Neural cell (in vitro differentiated cells): ENCODE measurements at regions not wholly inside any gene's neighbourhood (a gene's known extent, or its start where the extent isn't known, plus 50 kb on each side); places are given as distances from the start of the nearest gene placed in this dataset.

Source experiments
- H2AFZ ChIP-seq: fragments of 200-600, 300-800 bp; sonication (generic), shearing (Covaris generic); 2 replicates; pipeline ENCODE4 v1.6.0; 2014; ENCODE audit warnings: low read depth, mild to moderate bottlenecking, antibody characterized with exemption, low read length, moderate library complexity
- H3F3A ChIP-seq: fragments of 200-600 bp; shearing (Covaris generic); 2 replicates; pipeline ENCODE4 v1.6.1; 2016; ENCODE audit warnings: mild to moderate bottlenecking, moderate library complexity, mixed read lengths, antibody characterized with exemption, low read length; ENCODE audit not compliant: insufficient read depth, poor library complexity, severe bottlenecking
- H3K27ac ChIP-seq: fragments of 200-600, 300-800 bp; sonication (generic), shearing (Covaris generic); 2 replicates; pipeline ENCODE4 v1.5.1; 2014; ENCODE audit warnings: mild to moderate bottlenecking, low read length, moderate library complexity
- H3K27me3 ChIP-seq: fragments of 300-800, 200-600 bp; sonication (generic), shearing (Covaris generic); 2 replicates; pipeline ENCODE4 v1.6.0; 2014; ENCODE audit warnings: mild to moderate bottlenecking, low read depth, low read length, moderate library complexity; ENCODE audit not compliant: insufficient read depth
- H3K36me3 ChIP-seq: fragments of 300-800, 200-600 bp; sonication (generic), shearing (Covaris generic); 2 replicates; pipeline ENCODE4 v1.5.1; 2014; ENCODE audit warnings: mild to moderate bottlenecking, antibody characterized with exemption, low read length, moderate library complexity; ENCODE audit not compliant: insufficient read depth
- H3K4me2 ChIP-seq: fragments of 300-800, 200-600 bp; sonication (generic), shearing (Covaris generic); 2 replicates; pipeline ENCODE4 v1.6.0; 2014; ENCODE audit warnings: mild to moderate bottlenecking, low read length
- H3K4me3 ChIP-seq: fragments of 300-800, 200-600 bp; sonication (generic), shearing (Covaris generic); 2 replicates; pipeline ENCODE4 v1.5.1; 2014; ENCODE audit warnings: mild to moderate bottlenecking, low read length, moderate library complexity
- H3K79me2 ChIP-seq: fragments of 200-600 bp; shearing (Covaris generic); replicated peaks from 2 replicates; pipeline ENCODE4 v1.6.0; 2014; ENCODE audit warnings: mild to moderate bottlenecking, low read length, moderate library complexity; ENCODE audit not compliant: insufficient read depth
- H3K9ac ChIP-seq: fragments of 300-800, 200-600 bp; sonication (generic), shearing (Covaris generic); 2 replicates; pipeline ENCODE4 v1.6.1; 2016; ENCODE audit warnings: mild to moderate bottlenecking, low read length, mixed read lengths
- H3K9me2 ChIP-seq: fragments of 200-600 bp; shearing (Covaris generic); 2 replicates; pipeline ENCODE4 v1.6.1; 2016; ENCODE audit warnings: mild to moderate bottlenecking, low read length, mixed read lengths; ENCODE audit not compliant: insufficient read depth
- H3K9me3 ChIP-seq: fragments of 200-600, 300-800 bp; sonication (generic), shearing (Covaris generic); 2 replicates; pipeline ENCODE4 v1.6.1; 2016; ENCODE audit warnings: mild to moderate bottlenecking, mixed run types, low read length, moderate library complexity, mixed read lengths
- H4K20me1 ChIP-seq: fragments of 200-600 bp; shearing (Covaris generic); 2 replicates; pipeline ENCODE4 v1.6.1; 2016; ENCODE audit warnings: mild to moderate bottlenecking, mixed run types; ENCODE audit not compliant: insufficient read depth
- EP300 ChIP-seq: fragments of 450-650 bp; conservative IDR thresholded peaks from 2 replicates; pipeline ENCODE4 v1.6.1; 2014; ENCODE audit warnings: antibody characterized with exemption, mild to moderate bottlenecking, moderate library complexity; ENCODE audit not compliant: poor library complexity, severe bottlenecking
- EZH2 ChIP-seq: fragments of 200-600, 300-800 bp; shearing (Covaris generic), sonication (generic); IDR thresholded peaks from 2 replicates; pipeline ENCODE4 v1.6.1; 2014; ENCODE audit warnings: antibody characterized with exemption, low read length, borderline replicate concordance, mild to moderate bottlenecking; ENCODE audit not compliant: insufficient read depth, poor library complexity, severe bottlenecking
- MXI1 ChIP-seq: fragments of 450-650 bp; conservative IDR thresholded peaks from 2 replicates; pipeline ENCODE4 v1.6.1; 2014; ENCODE audit warnings: antibody characterized with exemption, mild to moderate bottlenecking; ENCODE audit not compliant: poor library complexity, severe bottlenecking
- POLR2AphosphoS5 ChIP-seq: IDR thresholded peaks from 2 replicates; pipeline ENCODE4 v1.6.1; 2012
- RAD21 ChIP-seq: fragments of 450-650 bp; conservative IDR thresholded peaks from 2 replicates; pipeline ENCODE4 v1.6.1; 2014; ENCODE audit warnings: antibody characterized with exemption, mild to moderate bottlenecking, moderate library complexity
- SMC3 ChIP-seq: fragments of 450-650 bp; conservative IDR thresholded peaks from 2 replicates; pipeline ENCODE4 v1.6.1; 2014; ENCODE audit warnings: antibody characterized with exemption, mild to moderate bottlenecking, moderate library complexity; ENCODE audit not compliant: poor library complexity
- TAF1 ChIP-seq: IDR thresholded peaks from 2 replicates; pipeline ENCODE4 v1.6.1; 2012; ENCODE audit warnings: low read depth
- TF ChIP-seq, protein P1 (sequence below): fragments of 450-650 bp; IDR thresholded peaks from 2 replicates; pipeline ENCODE4 v1.5.1; 2014; ENCODE audit warnings: antibody characterized with exemption, mild to moderate bottlenecking, moderate library complexity; ENCODE audit not compliant: poor library complexity, severe bottlenecking
- TF ChIP-seq, protein P2 (sequence below): IDR thresholded peaks from 2 replicates; pipeline ENCODE4 v1.6.1; 2012; ENCODE audit warnings: borderline replicate concordance

DNA sequence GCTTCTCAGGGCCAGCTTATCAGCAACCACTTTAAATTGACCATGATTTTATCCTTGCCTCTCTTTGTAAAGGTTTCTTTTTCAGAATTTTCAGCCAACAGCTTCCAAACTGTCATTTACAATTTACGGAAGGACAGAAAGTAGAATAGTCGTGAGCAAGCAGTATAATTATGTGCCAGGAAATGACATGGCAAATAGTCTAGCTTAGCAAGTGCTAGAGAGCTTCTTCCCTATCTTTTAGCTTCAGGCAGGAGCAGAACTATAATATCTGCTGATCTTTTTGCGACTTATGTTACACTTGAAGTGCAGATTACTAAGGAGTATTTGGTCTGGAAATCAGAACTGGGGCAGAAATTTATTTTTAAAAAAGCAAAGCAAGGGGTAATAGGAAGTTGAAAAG, 123.0 kb upstream of the AP1S2 start:
- Histone ChIP-seq H4K20me1 (no peaks in the 10 kb centered on the region), H3K9ac (no peak overlapping the region), H3K4me3 (no peak overlapping the region), H3F3A (no peaks in the 10 kb centered on the region), H3K9me3 (no peaks in the 10 kb centered on the region), H3K27ac (no peak overlapping the region), H3K79me2 (no peaks in the 10 kb centered on the region), H2AFZ (no peak overlapping the region), H3K4me2 (no peak overlapping the region), H3K36me3 (no peaks in the 10 kb centered on the region), H3K27me3 (no peaks in the 10 kb centered on the region), H3K9me2 (no peaks in the 10 kb centered on the region)
- no peak for TF ChIP-seq TAF1
- no peak for TF ChIP-seq EZH2
- TF ChIP-seq RAD21 = no peak
- TF ChIP-seq, protein P1, sequence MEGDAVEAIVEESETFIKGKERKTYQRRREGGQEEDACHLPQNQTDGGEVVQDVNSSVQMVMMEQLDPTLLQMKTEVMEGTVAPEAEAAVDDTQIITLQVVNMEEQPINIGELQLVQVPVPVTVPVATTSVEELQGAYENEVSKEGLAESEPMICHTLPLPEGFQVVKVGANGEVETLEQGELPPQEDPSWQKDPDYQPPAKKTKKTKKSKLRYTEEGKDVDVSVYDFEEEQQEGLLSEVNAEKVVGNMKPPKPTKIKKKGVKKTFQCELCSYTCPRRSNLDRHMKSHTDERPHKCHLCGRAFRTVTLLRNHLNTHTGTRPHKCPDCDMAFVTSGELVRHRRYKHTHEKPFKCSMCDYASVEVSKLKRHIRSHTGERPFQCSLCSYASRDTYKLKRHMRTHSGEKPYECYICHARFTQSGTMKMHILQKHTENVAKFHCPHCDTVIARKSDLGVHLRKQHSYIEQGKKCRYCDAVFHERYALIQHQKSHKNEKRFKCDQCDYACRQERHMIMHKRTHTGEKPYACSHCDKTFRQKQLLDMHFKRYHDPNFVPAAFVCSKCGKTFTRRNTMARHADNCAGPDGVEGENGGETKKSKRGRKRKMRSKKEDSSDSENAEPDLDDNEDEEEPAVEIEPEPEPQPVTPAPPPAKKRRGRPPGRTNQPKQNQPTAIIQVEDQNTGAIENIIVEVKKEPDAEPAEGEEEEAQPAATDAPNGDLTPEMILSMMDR = no peak
- TF ChIP-seq SMC3 = no peak
- no peak for TF ChIP-seq EP300
- no peak for TF ChIP-seq POLR2AphosphoS5
- TF ChIP-seq, protein P2, sequence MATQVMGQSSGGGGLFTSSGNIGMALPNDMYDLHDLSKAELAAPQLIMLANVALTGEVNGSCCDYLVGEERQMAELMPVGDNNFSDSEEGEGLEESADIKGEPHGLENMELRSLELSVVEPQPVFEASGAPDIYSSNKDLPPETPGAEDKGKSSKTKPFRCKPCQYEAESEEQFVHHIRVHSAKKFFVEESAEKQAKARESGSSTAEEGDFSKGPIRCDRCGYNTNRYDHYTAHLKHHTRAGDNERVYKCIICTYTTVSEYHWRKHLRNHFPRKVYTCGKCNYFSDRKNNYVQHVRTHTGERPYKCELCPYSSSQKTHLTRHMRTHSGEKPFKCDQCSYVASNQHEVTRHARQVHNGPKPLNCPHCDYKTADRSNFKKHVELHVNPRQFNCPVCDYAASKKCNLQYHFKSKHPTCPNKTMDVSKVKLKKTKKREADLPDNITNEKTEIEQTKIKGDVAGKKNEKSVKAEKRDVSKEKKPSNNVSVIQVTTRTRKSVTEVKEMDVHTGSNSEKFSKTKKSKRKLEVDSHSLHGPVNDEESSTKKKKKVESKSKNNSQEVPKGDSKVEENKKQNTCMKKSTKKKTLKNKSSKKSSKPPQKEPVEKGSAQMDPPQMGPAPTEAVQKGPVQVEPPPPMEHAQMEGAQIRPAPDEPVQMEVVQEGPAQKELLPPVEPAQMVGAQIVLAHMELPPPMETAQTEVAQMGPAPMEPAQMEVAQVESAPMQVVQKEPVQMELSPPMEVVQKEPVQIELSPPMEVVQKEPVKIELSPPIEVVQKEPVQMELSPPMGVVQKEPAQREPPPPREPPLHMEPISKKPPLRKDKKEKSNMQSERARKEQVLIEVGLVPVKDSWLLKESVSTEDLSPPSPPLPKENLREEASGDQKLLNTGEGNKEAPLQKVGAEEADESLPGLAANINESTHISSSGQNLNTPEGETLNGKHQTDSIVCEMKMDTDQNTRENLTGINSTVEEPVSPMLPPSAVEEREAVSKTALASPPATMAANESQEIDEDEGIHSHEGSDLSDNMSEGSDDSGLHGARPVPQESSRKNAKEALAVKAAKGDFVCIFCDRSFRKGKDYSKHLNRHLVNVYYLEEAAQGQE = no peak
- no peak for TF ChIP-seq MXI1

DNA sequence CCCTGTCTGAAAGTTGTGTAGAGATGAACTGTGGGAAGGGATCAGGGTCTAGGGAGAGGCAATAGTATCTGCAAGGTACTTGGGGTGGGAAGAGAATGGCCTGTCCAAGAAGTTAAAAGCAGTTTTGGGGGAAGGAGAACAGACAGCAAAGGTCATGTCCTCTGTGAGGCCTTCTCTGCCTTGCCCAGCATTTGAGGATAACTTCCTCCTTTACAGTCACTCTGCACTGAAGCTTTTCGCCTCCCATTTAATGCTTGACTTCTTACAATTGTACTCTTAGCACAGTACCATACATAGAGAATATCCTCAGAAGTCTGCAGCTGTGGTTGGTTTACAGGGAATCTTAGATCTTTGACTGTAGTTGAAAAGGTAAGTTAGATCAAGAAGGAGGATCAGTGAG, 121.8 kb upstream of the AP1S2 start:
- H3F3A ChIP-seq = no peaks in the 10 kb centered on the region
- no peaks in the 10 kb centered on the region for H3K36me3 ChIP-seq
- no peak overlapping the region for H3K27ac ChIP-seq
- H2AFZ ChIP-seq = no peak overlapping the region
- no peak overlapping the region for H3K9ac ChIP-seq
- H3K27me3 ChIP-seq = no peaks in the 10 kb centered on the region
- no peak overlapping the region for H3K4me2 ChIP-seq
- no peaks in the 10 kb centered on the region for H4K20me1 ChIP-seq
- H3K9me3 ChIP-seq = no peaks in the 10 kb centered on the region
- no peaks in the 10 kb centered on the region for H3K9me2 ChIP-seq
- H3K4me3 ChIP-seq = no peak overlapping the region
- H3K79me2 ChIP-seq = no peaks in the 10 kb centered on the region
- no peak for TF ChIP-seq POLR2AphosphoS5
- TF ChIP-seq EZH2 = no peak
- TF ChIP-seq TAF1 = no peak
- TF ChIP-seq, protein P1 = no peak
- no peak for TF ChIP-seq RAD21
- TF ChIP-seq, protein P2 = no peak
- no peak for TF ChIP-seq MXI1
- TF ChIP-seq EP300 = no peak
- no peak for TF ChIP-seq SMC3
